NCI-H146 treated with DMSO at 0.1 percent for 48 hours (cell line): ENCODE measurements at regions not wholly inside any gene's neighbourhood (a gene's known extent, or its start where the extent isn't known, plus 50 kb on each side); places are given as distances from the start of the nearest gene placed in this dataset.
"Not testable (repeated sequence)": the region's sequence is repeated elsewhere in the genome, so short reads cannot be mapped to it uniquely, and the experiment has no call there.

Experiments used
- DNase-seq: peaks from one replicate; lab custom pipeline; 2025; ENCODE audit not compliant: unreplicated experiment; lab: John Stamatoyannopoulos, UW

GRCh38 chr7:24049296-24049695 lies 234.7 kb upstream of the NPY start:
- DNase-seq, result no peak

GRCh38 chr7:24050991-24051560 lies 232.9 kb upstream of the NPY start:
- no peak for DNase-seq

GRCh38 chr7:24051651-24052050 lies 232.3 kb upstream of the NPY start:
- DNase-seq, result no peak

- peak; percentile 86 for DNase-seq
Measured at GRCh38 chr7:24052572-24053260, 231.3 kb upstream of the NPY start.

DNA sequence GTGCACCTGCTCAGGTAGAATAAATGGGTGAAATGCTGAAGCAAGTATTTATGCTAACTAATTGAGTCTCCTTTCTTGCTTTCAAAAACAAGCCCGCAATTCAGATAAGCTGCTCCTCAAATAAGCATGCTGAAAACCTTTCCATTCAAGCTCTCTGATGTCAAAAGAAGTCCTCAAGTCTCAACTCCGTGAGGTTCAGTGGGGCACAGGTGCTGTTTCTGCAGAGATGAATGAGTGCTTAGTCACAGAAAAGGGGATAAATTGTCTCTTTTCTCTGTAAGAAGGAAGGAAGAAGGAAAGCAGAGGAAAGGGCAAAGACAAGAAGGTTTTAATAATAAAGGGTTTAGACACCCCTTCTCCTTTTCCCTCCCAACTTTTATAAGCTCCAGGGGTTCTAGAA lies 229.8 kb upstream of the NPY start:
- DNase-seq, result peak; percentile 36

DNA sequence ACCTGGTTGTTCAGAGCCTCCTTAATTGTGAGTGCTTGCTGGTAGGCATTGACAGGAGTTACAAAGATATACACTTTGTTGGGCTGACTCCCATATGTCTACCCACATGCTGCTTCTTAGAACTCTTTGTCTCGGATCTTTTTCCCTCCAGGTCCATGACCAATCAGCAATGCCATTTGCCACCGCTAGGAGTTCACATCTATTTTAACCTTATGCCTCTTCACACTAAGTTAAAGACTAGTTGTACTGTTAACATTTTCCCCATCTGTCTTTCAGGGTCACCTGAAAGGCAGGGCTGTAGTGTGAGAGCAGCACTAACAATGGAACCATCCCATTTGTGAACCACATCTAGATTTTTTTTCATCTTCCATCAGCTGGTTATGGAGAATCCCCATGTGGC lies 226.7 kb upstream of the NPY start:
- DNase-seq, result no peak

GRCh38 chr7:24058953-24059352 lies 225.0 kb upstream of the NPY start:
- DNase-seq, result no peak

DNA sequence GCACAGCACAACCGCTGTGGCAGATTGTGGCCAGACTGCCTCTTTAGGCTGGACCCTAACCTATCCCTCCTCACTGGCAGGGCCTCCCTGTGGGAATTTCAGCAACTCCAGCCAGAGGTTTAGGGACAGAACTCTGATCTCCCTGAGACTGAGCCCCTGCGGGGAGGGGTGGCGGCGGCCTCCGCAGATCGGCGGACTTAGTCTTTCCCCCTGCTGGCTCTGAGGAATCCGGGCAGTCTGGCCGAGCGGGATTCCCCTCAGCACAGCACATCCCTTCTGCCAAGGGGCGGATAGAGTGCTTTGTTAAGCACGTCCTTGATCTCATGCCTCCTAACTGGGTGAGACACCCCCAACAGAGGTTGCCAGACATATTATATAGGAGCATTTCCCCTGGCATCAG lies 224.2 kb upstream of the NPY start:
- no peak for DNase-seq

- DNase-seq, result no peak
Measured at GRCh38 chr7:24063721-24064120, 220.3 kb upstream of the NPY start.

DNA sequence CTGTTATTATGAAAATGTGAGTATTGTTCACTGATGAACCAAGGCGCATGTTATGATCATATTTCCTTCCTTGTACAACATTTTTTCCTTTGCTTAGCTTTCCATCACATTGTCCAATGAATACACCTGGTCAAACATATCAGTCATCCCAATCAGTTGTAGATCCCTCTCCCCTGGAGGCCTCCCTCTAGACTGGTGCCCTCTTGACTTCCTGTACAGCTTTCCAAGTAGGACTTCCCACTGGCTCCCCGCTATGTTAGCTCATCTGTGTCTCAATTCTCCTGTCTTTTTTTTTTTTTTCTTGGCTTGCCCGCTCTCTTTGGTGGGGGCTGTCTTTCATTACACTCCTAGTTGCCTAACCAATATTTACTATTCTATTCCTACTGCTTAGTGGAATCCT lies 214.2 kb upstream of the NPY start:
- peak; percentile 94 for DNase-seq

- DNase-seq, result no peak
Measured at GRCh38 chr7:24073651-24074420, 210.2 kb upstream of the NPY start.

- no peak for DNase-seq
Measured at GRCh38 chr7:24075426-24075810, 208.6 kb upstream of the NPY start.

GRCh38 chr7:24082826-24083225 lies 201.2 kb upstream of the NPY start:
- DNase-seq, result no peak

GRCh38 chr7:24102988-24103387 lies 181.0 kb upstream of the NPY start:
- peak; percentile 16 for DNase-seq

- DNase-seq, result no peak
Measured at GRCh38 chr7:24108906-24109376, 175.0 kb upstream of the NPY start.

DNA sequence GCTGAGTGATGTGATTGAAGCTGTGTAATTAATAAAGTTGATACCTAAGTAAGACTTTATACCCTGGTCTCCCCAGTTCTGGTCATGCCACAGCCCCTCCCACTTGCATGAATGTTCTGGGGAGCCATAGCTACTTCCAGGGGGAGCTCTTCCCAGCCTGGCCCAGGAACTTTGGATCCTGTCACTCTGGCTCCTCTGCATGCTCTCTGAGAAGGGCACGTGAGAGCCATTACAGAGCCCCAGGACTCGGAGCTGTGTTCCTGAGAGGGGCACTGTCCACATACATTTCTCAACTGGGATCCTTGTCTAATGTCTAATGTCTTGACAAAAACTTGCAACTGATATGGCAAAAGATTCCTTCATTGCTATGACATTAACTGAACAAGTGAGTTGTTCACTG lies 173.9 kb upstream of the NPY start:
- DNase-seq, result no peak

DNA sequence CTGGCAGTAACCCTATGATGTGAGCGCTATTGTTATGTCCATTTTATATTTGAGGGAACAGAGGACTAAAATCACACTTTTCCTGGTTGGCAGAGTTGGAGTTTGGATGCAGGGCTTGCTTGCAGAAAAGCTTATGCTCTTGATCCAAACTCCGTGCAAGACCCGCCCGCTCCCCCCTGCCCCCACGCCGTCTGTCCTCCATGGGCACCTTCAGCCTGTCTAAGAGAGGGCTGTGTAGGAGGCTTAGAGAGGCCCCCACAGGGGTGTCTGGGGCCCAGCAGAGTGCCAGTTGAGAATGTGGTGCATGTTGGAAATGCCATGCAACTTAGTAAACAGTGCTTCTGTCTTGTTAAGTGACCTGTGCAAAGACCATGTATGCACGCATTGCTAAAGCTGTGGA lies 170.5 kb upstream of the NPY start:
- no peak for DNase-seq

DNA sequence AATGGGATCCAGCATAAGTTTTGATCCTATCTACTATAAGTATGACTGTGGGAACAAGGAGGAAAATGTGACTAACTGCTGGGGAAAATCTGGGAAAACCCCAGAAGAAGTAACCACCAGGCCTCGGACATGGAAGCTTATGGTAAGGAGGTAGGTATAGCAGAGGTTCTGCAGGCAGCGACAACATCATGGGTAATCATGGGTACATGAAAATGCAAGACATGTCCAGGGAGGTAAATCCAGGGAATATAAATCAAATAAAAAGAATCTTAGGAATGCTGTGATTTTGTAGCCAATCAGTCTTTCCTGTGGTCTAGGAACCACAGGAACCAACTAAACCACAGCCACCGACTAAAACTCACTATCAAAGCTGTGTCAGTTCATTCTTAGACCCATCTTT lies 168.3 kb upstream of the NPY start:
- DNase-seq, result no peak

DNA sequence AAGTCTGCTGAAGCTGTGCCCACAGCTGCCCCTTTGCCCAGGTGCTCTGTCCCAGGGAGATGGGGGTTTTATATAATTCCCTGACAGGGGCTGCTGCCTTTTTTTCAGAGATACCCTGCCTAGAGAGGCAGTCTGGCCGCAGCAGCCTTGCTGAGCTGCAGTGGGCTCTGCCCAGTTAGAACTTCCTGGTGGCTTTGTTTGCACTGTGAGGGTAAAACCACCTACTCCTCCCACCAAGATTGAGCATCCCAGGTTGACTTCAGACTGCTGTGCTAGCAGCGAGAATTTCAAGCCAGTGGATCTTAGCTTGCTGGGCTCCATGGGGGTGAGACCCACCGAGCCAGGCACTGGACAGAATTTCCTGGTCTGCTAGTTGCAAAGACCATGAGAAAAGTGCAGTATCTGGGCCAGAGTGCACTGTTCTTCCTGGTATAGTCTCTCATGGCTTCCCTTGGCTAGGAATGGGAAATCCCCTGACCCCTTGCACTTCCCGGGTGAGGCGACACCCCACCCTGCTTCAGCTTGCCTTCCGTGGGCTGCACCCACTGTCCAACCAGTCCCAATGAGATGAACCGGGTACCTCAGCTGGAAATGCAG lies 166.0 kb upstream of the NPY start:
- DNase-seq, result not testable (repeated sequence)

DNA sequence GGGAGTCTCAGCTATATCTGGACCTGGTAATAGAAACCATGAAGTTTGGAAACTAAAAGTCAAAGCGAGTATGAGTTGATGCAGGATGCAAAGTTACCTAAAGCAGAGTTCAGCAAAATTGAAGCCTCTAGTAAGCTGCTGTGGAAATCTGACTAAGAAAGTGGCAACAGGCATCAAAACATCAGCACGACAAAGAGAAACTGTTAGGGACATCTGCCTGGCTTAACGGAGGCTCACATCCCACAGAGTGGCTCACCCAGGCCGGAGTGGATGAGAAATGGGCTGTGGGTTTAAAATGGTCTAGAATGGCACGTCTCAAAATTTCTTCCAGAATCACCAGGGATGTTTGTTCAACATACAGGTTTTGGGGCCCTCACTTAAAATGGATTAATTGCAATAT lies 164.1 kb upstream of the NPY start:
- no peak for DNase-seq

GRCh38 chr7:24123076-24123475 lies 160.9 kb upstream of the NPY start:
- DNase-seq, result no peak

DNA sequence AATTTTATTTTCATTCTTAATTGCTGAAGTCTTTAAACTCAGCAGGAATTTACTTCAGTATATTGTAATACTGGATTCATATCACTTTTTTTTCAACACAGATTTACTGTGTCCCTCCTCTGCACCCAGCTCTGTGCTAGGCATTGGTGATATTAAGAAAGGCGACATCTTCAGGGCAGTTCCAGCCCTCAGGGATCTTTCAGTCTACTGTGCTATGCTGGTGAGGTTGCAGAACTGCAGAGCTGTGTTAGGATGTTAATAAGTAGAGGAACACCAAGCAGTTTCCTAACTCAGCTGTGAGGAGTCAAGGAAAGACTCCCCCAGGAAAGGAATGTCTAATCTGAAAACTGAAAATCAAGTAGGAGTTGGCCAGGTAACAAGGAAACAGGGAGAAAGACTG lies 158.2 kb upstream of the NPY start:
- DNase-seq, result no peak
